ENCODE measurements at regions not wholly inside any gene's neighbourhood (a gene's known extent, or its start where the extent isn't known, plus 50 kb on each side); places are given as distances from the start of the nearest gene placed in this dataset.

- no peak for TF ChIP-seq CTCF (IDR thresholded peaks at IDR 0.05)
- no peak for TF ChIP-seq POLR2A (IDR thresholded peaks at IDR 0.05)
Measured at GRCh38 chr3:130596484-130596883, 79.5 kb downstream of the COL6A6 start.
